ENCODE measurements at regions not wholly inside any gene's neighbourhood (a gene's known extent, or its start where the extent isn't known, plus 50 kb on each side); places are given as distances from the start of the nearest gene placed in this dataset.
A peak's percentile ranks its signal among the peaks of the same experiment; 100 is the strongest.

DNA sequence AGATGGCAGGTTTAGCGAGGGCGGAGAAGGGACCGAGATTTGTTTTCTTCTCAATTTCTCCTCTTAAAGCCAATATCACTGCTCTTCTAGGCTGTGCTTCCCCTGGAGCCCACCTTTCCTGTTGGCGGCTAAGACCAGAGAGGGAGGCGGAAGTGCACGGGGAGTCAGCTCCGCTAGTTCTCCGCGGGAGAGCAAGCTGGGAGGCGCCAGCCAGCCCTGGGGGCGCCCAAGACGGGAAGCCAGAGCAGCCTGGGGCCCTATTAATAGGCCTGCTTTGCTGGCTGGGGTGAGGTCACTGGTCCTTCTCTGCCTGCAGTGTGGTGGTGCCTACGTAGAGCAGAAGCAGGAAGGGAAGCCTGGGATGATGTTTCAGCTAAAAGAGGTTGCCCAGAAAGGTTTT is 61.6 kb downstream of the LSM5 start:
- no peak for DNase-seq (ENCODE audit: low read depth, low spot score)
- no peak overlapping the region for H3K27ac ChIP-seq

DNA sequence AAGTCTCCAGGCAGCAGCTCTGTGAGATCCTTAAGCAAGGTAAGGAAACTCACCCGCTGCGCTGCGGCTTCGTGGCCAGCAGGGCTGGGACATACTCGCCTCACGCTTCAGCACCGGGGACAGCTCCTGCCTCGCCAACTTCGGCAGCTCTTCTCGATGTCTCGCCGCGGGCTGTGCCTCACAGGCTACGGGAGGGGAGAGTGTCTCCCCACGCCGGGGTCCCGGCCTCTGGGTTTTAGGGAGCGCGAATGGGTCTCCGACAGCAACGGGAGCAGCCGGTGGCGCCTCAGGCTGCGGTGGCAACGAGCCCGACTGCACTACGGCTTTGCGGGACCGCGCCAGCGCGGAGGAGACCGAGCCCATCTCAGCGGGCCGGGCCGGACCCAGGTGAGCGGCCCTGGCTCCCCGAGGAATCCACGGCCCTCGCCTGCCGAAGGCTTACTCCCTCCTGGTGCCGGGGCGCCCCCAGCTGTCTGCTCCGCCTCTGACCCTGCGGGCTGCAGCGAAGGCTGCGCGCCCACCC is 62.4 kb downstream of the LSM5 start:
- no peak overlapping the region for H3K27ac ChIP-seq

DNA sequence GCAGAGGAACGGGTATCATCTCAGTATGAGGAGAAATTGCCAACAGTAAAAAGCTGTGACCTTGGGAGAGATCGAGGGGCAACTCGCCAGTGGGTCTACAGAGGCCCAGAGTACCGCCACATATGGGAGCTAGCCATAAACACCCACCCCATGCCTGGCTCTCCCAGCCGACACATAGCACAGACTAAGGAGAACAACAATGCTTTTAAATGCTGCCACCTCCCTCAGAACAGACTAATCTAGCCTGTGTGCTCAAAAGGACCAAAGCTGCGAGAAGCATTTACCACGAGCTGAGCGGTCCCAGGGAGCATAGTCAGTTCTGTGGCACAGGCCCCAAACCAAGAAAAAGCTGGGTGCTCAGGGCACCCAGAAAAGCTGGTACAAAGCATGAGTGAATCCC is 73.3 kb downstream of the LSM5 start:
- no peak for DNase-seq (ENCODE audit: low read depth, low spot score)
- no peak overlapping the region for H3K27ac ChIP-seq

More for the DNA sequence above, 62.4 kb downstream of the LSM5 start:
- DNase-seq (ENCODE audit: low read depth, low spot score), result peak; percentile 34

DNA sequence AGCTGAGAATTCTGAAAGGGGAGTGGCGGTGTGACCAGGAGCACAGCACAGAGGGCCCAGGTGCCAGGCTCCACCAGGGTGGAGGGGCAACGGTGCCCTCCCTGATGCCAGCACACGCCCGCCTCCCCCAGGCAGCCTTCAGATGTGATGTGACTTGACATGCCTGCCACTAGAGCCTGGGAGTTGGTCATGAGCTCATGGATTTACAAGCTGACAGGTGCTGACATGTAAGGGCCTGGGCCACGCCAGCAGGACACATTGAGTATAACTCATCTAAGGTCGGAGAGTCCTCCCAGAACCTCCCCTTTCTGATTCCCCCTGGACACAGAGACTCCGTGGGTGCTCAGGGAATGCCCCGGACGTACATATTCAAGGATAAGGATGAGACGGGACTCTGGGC is 74.2 kb downstream of the LSM5 start:
- peak; percentile 55 for DNase-seq (ENCODE audit: low read depth, low spot score)
- H3K27ac ChIP-seq, result no peak overlapping the region

DNA sequence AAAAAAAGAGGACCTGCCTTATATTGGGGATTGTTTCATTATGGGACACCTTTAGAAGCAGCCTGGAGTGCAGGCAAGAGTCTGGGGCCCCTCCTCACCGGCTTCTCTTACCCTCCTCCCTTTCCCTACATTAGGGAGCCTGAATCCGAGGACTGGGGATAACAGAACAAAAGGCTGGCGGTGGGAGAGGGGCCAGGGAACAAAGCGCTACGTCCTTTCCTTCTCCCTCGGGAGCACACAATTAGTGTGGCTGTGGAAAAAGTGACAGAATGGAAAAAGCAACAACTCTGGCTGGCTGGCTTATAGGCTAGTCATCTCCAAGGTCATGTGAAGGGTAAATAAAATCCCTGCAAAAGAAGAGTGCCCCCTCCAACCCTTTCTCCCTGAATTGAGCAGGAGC is 74.7 kb downstream of the LSM5 start:
- DNase-seq (ENCODE audit: low read depth, low spot score), result no peak
- no peak overlapping the region for H3K27ac ChIP-seq

DNA sequence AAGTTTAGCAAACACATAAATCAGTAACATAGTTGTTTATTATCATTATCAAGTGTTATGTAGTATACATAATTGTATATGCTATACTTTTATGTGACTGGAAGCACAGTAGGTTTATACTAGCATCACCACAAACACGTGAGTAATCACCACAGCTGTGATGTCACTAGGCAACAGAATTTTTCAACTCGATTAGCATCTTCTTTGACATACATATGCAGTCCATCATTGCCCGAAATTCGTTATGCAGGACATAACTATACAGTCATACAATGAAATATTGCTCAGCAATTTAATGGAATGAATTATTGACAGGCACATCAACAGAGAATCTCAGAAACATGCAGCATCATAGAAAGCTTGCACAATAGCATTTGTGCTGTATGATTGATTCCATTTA is 77.7 kb downstream of the LSM5 start:
- no peak for DNase-seq (ENCODE audit: low read depth, low spot score)
- no peak overlapping the region for H3K27ac ChIP-seq

DNA sequence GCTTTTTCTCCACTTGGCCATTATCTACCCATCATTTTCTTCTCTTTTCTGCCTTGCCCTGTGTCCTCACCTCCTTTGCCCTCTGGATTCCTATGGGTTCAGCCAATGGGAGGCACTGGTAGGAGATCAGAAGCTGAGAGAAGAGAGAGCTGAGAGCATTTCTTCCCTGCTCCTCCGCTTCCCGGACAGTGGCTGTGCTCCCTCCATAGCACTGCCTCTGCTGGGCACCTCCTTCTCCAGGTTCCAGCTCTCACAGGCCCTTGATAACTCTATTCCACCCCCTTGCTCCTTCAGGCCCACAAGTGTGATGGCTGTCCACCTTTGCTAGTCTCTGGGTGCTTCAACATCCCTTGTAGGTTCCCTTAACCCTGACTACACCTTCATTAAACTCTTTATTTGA is 79.6 kb downstream of the LSM5 start:
- DNase-seq (ENCODE audit: low read depth, low spot score), result no peak

DNA sequence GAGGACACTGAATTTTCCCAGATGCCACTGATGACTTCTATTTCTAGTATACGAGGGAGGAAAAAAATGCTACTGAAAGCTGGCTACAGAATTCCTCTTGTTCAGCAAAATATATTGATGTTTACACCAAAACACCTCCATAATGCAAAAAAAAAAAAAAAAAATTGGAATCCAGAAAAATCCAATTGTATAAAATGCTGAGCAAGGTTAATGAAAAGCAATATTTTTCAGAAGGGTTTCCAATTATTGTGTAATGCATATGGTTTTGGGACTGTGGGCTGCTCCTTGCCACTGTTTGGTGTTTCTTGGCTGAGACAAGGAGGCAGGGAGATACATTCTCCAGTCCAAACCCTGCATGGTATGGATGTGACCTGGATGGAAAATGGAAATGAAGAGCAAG is 83.8 kb downstream of the LSM5 start:
- DNase-seq (ENCODE audit: low read depth, low spot score), result no peak
- H3K27ac ChIP-seq, result no peak overlapping the region

More for the DNA sequence above, 79.6 kb downstream of the LSM5 start:
- no peak overlapping the region for H3K27ac ChIP-seq

DNA sequence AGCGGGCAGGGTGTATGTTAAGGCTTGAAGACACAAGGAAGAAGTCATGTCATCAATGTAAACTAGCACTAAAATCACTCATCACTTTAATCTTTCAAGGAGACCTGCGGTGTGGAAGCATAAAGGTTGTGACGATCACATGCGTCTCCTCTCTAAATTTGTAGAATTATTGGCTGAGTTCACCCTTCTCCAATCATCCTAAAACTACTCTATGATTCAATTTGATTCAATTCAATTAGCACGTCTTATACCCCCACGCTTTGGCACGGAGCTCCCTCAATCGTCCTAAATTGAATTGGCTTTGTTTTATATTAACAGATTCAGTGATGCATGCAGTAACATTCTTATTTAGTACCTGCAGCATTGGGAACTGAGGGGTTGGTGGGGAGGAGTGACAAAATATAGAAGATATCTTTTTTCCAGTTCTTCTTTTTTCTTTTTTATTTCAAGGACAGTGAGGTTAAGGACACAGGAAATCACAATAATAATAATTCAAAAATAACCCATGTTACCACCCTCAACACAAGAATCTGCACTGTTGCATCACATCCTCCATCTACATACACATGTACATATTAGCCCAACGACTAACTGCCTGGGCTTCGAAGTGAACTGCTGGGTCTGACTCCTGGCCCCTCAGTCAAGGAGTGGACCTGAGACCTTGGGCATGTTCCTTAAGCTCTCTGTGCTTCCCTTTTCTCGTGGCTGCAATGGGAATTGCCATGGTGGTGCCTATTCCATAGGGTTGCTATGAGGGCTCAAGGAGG is 86.5 kb downstream of the LSM5 start:
- no peak for DNase-seq (ENCODE audit: low read depth, low spot score)
- H3K27ac ChIP-seq, result no peak overlapping the region

DNA sequence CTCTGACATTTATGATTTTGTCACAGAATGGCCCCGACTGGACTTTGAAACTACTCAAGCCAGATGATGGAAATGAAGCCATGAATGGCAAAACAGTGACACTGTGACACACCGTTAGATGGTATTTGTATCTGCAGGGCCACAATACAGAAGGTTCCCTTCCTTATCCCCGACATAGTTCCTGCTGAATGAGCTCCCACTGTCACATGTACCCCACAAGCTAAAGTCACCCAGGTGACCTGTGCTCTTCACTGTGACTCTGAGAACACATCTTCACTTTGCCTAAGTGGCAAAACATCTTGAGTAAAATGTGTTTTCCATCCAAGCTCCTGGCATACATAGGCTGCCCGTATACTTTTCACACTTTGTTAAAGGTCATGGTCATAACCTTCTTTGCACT is 89.5 kb downstream of the LSM5 start:
- H3K27ac ChIP-seq, result no peak overlapping the region
- DNase-seq (ENCODE audit: low read depth, low spot score), result no peak

DNA sequence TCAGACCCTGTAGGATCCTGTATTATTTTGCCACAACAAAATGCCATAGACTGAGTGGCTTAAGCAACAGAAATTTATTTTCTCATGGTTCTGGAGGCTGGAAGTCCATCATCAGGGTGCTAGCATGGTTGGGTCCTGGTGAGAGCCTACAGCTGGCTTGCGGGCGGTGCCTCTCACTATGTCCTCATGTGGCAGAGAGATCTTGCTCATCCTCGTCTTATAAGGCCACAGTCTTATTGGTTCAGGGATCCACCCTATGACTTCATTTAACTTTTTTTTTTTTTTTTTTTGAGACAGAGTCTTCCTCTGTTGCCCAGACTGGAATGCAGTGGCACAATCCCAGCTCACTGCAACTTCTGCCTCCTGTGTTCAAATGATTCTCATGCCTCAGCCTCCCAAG is 90.9 kb downstream of the LSM5 start:
- H3K27ac ChIP-seq, result no peak overlapping the region
- no peak for DNase-seq (ENCODE audit: low read depth, low spot score)

DNA sequence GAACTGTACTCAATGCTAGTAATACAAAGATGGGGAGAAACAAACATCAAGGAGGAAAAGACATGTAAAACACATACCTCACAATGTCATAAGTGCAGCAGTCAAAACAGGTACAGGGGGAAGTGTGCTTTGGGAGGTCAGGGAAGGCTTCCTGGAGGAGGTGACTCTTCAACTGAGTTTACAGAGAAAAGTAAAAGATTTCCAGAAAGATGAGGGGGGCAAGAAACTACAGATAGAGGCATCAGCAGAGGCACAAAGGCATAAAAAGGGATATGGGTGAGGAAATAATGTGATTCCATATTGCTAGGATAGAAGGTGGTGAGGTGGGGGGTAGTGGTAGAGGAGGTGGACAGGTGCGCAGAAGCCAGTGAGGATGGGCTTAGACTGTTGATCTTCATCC is 95.0 kb downstream of the LSM5 start:
- DNase-seq (ENCODE audit: low read depth, low spot score), result no peak

DNA sequence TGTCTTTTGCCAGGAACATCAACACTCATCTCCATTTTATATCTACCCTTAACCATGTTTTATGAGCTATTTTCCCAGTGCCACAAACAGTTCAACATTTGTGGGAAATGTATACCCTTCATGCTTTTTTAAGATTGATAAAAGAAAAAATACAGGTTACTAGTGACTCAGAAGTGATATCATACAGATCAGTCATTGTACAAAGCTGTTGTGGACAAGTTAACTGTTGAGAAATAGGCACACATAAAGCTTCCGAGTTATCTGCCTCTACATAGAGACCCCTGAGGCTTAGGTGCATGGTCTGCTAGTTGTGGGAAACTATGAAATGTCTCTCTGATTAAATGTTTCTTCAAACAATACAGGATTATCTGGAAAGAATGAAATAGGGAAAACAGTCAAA is 96.3 kb downstream of the LSM5 start:
- H3K27ac ChIP-seq, result no peak overlapping the region
- no peak for DNase-seq (ENCODE audit: low read depth, low spot score)

More for the DNA sequence above, 95.0 kb downstream of the LSM5 start:
- H3K27ac ChIP-seq, result no peak overlapping the region

DNA sequence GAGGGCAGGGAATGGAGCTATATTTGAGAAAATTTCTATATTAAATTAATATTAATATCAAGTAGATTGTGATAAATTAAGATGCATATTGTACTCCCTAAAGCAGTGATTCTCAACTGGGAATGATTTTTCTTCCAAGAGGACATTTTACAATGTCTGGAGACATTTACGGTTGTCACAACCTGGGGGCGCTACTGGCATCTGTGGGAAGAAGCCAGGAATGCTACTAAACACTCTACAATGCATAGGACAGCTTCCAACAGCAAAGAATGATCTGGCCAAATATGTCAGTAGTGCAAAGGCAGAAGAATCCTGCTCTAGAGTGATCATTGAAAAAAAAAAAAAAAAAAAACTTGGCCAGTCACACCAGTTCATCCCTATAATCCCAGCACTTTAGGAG is 100.0 kb downstream of the LSM5 start:
- DNase-seq (ENCODE audit: low read depth, low spot score), result no peak
- no peak overlapping the region for H3K27ac ChIP-seq

DNA sequence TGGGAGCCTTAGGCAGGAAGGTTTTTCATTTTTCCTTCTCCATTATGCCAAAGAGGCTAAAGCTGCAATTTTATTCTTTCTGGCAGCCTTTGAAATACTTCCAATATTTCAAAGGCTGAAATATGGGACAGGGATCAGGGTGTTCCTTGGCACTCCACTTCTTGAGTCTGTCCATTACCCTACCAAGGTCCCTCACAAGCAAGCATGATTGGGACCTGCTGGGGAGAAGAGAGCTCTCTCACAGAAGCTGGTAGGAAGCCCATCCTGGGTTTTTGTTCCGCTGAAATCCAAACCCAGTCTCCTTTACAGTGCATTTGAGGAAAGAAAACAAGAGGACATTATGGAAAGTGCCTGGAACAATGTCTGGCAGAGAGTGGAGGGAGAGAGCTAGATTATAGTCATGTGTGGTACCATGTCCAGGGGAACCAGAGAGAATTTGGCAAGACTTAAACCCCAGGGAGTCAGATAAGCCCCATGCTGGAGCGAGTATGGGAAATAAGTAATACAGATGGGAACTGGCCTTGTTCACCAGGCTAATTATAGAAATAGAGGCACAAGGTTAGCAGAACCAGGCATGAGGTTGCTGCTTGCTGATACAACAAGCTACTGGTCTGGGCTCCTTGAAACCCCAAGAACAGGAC is 104.7 kb downstream of the LSM5 start:
- no peak overlapping the region for H3K27ac ChIP-seq
- no peak for DNase-seq (ENCODE audit: low read depth, low spot score)

DNA sequence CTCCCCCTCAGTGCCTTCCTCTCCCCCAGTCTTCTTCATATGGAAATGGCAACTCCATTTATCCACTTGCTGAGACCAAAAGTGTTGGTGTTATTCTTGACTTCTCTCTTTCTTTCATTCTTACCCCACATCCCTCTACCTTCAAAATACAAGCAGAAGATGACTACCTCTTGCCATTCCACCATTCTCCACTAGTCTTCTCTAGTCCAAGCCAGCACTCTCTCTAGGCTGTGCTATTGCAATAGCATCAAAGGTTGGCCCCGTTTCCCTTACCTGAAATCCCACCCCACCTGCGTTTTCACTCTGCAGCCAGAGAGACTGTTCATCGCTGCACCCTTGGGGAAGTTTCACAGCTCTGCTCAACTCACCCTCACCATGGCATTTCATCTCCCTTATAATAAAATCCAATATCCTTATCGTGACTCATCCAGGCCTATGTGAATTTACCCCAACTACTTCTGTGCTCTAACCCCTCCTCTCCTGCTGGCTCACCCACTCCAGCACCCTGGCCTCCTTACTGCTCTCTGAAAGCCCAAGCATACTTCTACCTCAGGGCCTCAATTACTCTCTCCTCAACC is 109.1 kb downstream of the LSM5 start:
- no peak for DNase-seq (ENCODE audit: low read depth, low spot score)
- H3K27ac ChIP-seq, result no peak overlapping the region

DNA sequence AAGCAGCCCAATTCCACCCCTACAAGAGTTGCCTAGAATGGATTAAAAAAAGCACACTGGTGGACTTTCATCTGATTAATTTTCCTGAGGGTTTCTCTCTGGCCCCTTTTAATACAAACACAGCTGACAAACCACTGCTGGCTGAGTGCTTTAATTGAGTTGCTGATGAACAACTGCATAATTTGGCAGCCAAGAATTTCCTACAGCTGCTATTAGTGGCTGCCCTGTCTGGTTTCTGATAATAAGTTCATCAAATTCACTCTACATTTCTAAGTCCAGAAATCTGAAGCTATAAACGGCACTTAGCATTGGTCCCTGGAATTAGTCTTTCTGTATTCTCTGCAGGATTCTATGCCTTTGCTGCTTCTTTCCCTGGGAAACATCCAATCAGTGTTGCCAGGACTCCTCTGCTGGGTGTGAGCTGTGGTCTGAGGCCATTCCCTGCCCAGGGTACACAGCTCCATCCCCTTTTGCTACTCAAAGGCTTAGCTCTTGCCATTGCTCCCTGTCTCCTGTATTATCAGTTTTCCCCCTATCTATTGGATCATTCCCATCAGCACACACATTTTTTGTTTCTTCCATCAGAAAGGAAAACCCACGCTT is 110.6 kb downstream of the LSM5 start:
- no peak for DNase-seq (ENCODE audit: low read depth, low spot score)
- no peak overlapping the region for H3K27ac ChIP-seq

DNA sequence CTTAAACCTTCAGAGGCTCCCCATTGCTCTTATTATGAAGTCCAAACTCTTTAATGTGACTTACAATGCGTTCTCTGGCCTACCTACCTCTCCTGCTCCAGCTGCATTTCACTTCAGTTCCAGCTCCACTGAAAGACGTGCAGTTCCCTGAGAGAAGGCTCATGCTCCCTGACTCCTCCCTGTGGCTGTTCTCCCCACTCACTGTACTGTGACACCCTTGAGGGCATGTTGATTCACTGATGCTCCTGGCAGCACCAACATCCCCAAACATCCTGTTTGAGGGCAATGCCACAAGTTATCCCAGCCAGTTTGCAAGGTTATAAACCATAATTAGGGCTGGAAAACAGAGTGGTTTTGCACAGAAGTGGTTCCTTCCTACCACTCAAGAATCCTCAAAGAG is 111.2 kb downstream of the LSM5 start:
- no peak overlapping the region for H3K27ac ChIP-seq
- DNase-seq (ENCODE audit: low read depth, low spot score), result no peak

DNA sequence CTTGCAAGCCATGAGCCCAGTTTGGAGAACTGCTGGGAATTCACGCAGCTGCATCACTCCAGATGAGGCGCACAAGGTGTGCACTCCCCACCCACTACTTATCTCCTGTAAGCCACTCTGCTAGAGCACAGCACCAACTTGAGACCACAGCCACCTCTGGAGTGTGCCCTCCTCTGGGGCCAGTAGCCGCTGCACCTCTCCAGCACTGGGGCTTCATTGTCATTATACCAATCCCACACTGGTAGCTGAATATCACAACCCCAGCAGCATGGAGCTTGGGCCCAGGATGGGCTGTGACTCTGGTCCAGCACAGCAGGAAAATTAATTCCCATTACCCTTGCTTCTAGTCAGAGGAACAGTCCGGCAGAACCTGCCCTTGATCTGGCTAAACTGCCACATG is 125.6 kb downstream of the LSM5 start:
- no peak for DNase-seq (ENCODE audit: low read depth, low spot score)
- H3K27ac ChIP-seq, result no peak overlapping the region

DNA sequence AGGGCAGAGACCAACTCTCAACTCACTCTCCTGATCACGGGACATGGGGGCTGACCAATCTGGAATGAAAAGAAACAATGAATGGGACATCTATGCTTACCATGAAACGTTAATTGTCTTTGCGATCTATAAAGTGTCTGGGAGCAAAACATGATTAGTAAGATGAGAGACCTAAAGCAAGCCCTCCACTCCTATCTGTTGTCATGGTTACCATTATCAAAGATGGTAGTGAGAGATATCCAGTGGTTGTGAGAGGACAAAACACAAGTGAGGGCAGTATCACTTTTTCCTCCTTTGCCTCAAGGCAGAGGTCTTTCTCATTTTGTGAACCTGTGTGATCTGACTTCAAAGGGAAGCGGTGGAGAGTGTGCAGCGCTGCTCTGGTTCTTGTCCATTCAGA is 130.1 kb downstream of the LSM5 start:
- H3K27ac ChIP-seq, result no peak overlapping the region
- DNase-seq (ENCODE audit: low read depth, low spot score), result no peak

All from epithelial cell of prostate (primary cell).